Astrocyte of the spinal cord (primary cell): ENCODE measurements at regions not wholly inside any gene's neighbourhood (a gene's known extent, or its start where the extent isn't known, plus 50 kb on each side); places are given as distances from the start of the nearest gene placed in this dataset.
A peak's percentile ranks its signal among the peaks of the same experiment; 100 is the strongest.

Experiments
- DNase-seq: peaks from one replicate; pipeline ENCODE4 v3.0.0; 2011; ENCODE audit warnings: low read depth, low spot score
- H3K4me3 ChIP-seq: 2 replicates; pipeline ENCODE4 v1.5.1; 2011; ENCODE audit warnings: low read depth, mild to moderate bottlenecking, low read length, moderate library complexity
- in situ Hi-C: cut with HindIII; loops from 2 replicates; pipeline ENCODE4 v1.10.0; 2017; ENCODE audit warnings: low sequenced_read_pairs
- TF ChIP-seq, protein P1 (sequence below): IDR thresholded peaks from 2 replicates; pipeline ENCODE4 v1.5.1; 2012; ENCODE audit warnings: low read depth, mild to moderate bottlenecking, low read length, inconsistent platforms

DNA sequence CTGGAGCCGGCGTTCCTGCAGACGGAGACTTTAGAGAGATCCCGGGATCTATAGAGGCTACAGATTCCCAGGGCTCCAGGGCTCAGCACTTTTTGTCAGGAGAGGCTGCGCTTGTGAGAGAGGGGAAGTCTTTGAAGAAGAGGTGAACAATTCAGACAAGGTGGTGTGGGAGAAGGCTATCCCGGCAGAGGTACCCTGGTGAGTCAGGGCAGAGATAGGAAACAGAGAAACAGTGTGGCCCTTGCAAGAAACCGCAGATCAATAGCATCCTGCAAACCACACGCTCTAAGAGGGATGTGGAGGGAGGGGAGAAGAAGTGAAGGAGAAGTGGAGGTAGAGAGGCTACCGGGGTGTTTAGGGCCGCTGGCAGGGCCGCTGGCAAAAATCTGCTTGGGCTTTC, 160.5 kb upstream of the APCDD1 start:
- DNase-seq, result no peak
- no peak overlapping the region for H3K4me3 ChIP-seq
- in situ Hi-C loops, result no loop called here
- TF ChIP-seq, protein P1, sequence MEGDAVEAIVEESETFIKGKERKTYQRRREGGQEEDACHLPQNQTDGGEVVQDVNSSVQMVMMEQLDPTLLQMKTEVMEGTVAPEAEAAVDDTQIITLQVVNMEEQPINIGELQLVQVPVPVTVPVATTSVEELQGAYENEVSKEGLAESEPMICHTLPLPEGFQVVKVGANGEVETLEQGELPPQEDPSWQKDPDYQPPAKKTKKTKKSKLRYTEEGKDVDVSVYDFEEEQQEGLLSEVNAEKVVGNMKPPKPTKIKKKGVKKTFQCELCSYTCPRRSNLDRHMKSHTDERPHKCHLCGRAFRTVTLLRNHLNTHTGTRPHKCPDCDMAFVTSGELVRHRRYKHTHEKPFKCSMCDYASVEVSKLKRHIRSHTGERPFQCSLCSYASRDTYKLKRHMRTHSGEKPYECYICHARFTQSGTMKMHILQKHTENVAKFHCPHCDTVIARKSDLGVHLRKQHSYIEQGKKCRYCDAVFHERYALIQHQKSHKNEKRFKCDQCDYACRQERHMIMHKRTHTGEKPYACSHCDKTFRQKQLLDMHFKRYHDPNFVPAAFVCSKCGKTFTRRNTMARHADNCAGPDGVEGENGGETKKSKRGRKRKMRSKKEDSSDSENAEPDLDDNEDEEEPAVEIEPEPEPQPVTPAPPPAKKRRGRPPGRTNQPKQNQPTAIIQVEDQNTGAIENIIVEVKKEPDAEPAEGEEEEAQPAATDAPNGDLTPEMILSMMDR, result no peak

DNA sequence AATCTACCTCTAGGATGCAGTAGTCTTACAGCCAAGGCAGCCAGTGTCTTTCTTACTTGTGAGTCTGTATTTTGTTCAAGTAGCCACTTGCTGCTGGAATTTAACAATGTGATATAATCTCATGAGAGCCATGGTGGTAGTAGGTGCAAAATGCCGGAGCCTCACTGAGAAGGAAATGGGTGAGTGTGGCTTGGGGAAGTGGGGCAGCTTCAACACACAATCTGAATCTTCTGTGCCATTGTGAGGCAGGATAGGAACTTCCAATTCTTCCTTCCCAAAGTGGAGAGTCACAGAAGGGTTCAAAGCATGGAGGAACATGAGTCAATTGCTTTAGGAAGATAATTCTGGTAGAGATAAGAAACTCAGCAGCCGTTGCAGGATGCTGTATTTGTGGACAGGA, 158.7 kb upstream of the APCDD1 start:
- TF ChIP-seq, protein P1, result no peak
- DNase-seq, result no peak
- in situ Hi-C loops, result no loop called here
- H3K4me3 ChIP-seq, result no peak overlapping the region

DNA sequence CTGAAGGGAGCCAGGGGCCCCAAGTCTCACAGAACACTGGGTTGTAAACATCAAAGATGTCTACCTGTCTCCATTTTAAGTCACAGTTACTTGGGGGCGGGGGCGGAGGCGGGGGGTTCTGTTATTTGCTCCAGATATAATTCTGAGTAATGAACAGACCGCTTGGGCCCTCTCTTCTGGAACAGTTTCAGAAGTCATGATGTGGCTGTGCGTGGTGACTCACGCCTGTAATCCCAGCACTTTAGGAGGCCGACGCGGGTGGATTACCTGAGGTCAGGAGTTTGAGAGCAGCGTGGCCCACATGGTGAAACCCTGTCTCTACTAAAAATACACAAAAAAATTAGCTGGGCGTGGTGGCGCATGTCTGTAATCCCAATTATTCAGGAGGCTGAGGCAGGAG, 157.9 kb upstream of the APCDD1 start:
- in situ Hi-C loops, result no loop called here
- H3K4me3 ChIP-seq, result no peak overlapping the region
- DNase-seq, result no peak
- TF ChIP-seq, protein P1, result no peak

DNA sequence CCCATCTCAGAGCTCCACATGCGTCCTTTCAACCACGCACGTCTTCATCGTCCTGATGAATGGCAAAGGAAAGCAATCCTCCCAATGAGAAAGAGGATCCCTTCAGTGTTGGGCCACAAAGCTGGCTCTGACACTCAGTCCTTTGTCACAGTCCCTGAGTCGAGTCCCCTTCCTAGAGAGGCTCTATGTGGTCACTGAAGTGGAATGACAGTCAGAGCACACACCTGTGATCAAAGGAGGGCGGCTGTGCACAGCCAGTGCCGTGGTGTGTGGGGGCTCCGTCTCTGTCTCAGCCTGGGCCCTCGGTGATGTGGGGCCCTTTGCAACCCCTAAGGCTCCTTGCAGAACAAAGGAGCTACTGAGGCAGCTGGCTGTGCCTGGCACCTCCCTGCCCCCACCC, 157.3 kb upstream of the APCDD1 start:
- in situ Hi-C loops, result no loop called here
- H3K4me3 ChIP-seq, result no peak overlapping the region
- TF ChIP-seq, protein P1, result no peak
- no peak for DNase-seq

DNA sequence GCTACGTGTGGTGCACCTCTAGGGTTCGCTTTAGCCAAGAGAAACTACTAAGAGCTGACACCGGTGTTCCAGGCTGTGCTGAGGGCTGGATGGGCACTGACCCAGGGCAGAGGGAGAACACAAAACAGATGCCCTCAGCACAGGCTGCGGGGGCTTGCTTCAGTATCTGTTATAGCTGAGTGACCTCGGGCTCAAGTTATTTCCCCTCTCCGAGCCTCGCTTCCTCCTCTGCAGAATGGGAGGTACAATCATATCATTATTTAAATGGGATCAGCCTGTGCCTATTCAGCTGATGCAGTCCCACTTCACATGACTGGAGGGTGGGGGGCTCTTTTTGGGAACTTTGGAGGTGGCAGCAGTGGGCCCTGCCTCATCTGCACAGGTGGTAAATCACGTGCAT, 156.1 kb upstream of the APCDD1 start:
- TF ChIP-seq, protein P1, result no peak
- DNase-seq, result no peak
- H3K4me3 ChIP-seq, result no peak overlapping the region
- in situ Hi-C loops, result no loop called here

DNA sequence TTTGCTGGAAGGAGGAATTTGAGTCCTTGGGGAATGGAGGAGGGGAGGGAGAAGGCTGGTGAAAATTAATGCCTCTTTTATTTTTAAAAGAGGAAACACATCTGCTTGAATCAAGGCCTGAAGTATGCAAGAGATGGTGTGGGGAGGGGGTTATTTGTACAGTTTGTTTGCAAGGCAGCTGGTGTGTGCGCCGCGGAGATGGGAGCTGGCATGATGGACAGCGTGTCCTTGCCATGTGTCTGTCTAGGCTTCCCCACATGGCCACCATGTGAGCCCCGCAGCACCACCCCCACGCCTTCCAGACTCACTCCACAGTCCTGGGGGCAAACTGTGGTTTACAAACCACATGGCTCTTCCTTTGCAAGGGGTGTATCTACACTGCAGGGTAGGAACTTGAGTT, 154.8 kb upstream of the APCDD1 start:
- TF ChIP-seq, protein P1, result no peak
- no peak overlapping the region for H3K4me3 ChIP-seq
- peak; percentile 11 for DNase-seq
- in situ Hi-C loops, result no loop called here

DNA sequence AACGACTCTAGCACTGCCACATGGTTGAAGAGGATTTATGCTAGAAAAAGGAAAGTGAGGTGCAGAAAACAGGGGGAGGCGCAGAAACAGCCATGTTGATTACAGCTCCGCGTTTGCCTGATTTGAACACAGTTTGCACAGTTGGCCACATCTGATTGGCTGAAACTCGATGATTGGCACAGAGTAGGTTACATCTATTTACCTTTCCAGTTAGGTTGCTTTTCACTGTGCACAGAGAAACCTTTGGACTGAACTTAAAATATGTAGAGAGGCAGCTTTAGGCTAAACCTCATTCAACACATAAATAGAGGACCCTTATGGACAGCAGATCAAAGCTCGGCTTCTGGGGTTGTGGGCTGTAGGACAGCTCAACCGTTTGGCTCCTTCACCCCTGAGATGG, 153.7 kb upstream of the APCDD1 start:
- in situ Hi-C loops, result no loop called here
- no peak for DNase-seq
- TF ChIP-seq, protein P1, result no peak
- no peak overlapping the region for H3K4me3 ChIP-seq
